HL-60 (cell line): ENCODE measurements at regions not wholly inside any gene's neighbourhood (a gene's known extent, or its start where the extent isn't known, plus 50 kb on each side); places are given as distances from the start of the nearest gene placed in this dataset.
"Not testable (repeated sequence)": the region's sequence is repeated elsewhere in the genome, so short reads cannot be mapped to it uniquely, and the experiment has no call there.

ENCODE experiments used
- DNase-seq, 2 experiments: peaks; one replicate each; pipeline ENCODE4 v3.0.0-alpha.2; 2010 to 2020; ENCODE audit warnings: low read depth in 1 of 2, low spot score in 1 of 2
- H3K27ac ChIP-seq: fragments of 250-450 bp; sonication (Bioruptor Pico); replicated peaks from 2 replicates; pipeline ENCODE4 v1.5.1; 2020; ENCODE audit warnings: mild to moderate bottlenecking, moderate library complexity
- H3K27me3 ChIP-seq: fragments of 250-450 bp; sonication (Bioruptor Pico); 2 replicates; pipeline ENCODE4 v1.5.1; 2021; ENCODE audit warnings: mild to moderate bottlenecking, moderate library complexity; ENCODE audit not compliant: insufficient read depth, poor library complexity, severe bottlenecking
- H3K4me3 ChIP-seq: replicated peaks from 2 replicates; pipeline ENCODE4 v1.5.1; 2011; ENCODE audit warnings: mild to moderate bottlenecking, control low read depth, low read length; ENCODE audit not compliant: insufficient read depth
- CTCF ChIP-seq: IDR thresholded peaks from one replicate; pipeline ENCODE4 v1.5.1; 2011; ENCODE audit warnings: low read length, control low read depth, inconsistent platforms; ENCODE audit not compliant: insufficient read depth
- GABPA ChIP-seq: IDR thresholded peaks from 2 replicates; pipeline ENCODE4 v1.6.1; 2012; ENCODE audit warnings: low read depth
- POLR2AphosphoS5 ChIP-seq: IDR thresholded peaks from 2 replicates; pipeline ENCODE4 v1.6.1; 2012; ENCODE audit warnings: low read depth
- REST ChIP-seq: IDR thresholded peaks from 2 replicates; pipeline ENCODE4 v1.6.1; 2012; ENCODE audit warnings: low read depth; ENCODE audit not compliant: insufficient replicate concordance
- SPI1 ChIP-seq: IDR thresholded peaks from 2 replicates; pipeline ENCODE4 v1.6.1; 2012; ENCODE audit warnings: low read depth, mild to moderate bottlenecking, borderline replicate concordance

GRCh38 chr7:125424721-125425120, 495.1 kb upstream of the POT1 start:
- no peak overlapping the region for H3K27ac ChIP-seq
- TF ChIP-seq REST (no peak), CTCF (no peak), GABPA (no peak), SPI1 (no peak), POLR2AphosphoS5 (no peak)
- DNase-seq, result no peak
- H3K27me3 ChIP-seq, result no peaks in the 10 kb centered on the region
- H3K4me3 ChIP-seq, result no peak overlapping the region

- no peak for DNase-seq
- Histone ChIP-seq H3K4me3 (no peak overlapping the region), H3K27ac (no peak overlapping the region), H3K27me3 (no peaks in the 10 kb centered on the region)
- TF ChIP-seq CTCF (no peak), REST (no peak), GABPA (no peak), SPI1 (no peak), POLR2AphosphoS5 (no peak)
Measured at GRCh38 chr7:125423458-125424155, 494.0 kb upstream of the POT1 start.

- H3K27ac ChIP-seq, H3K27me3 ChIP-seq, DNase-seq, H3K4me3 ChIP-seq: not testable (repeated sequence)
- TF ChIP-seq SPI1, result peak; percentile 66
Measured at GRCh38 chr7:125421407-125421806, 491.8 kb upstream of the POT1 start.

- Histone ChIP-seq H3K27me3 (no peaks in the 10 kb centered on the region), H3K27ac (no peak overlapping the region), H3K4me3 (no peak overlapping the region)
- DNase-seq, result no peak
- TF ChIP-seq REST (no peak), CTCF (no peak), POLR2AphosphoS5 (no peak), SPI1 (no peak), GABPA (no peak)
Measured at GRCh38 chr7:125412890-125413665, 483.5 kb upstream of the POT1 start.
